Hepatocyte (in vitro differentiated cells): ENCODE measurements at regions not wholly inside any gene's neighbourhood (a gene's known extent, or its start where the extent isn't known, plus 50 kb on each side); places are given as distances from the start of the nearest gene placed in this dataset.
A peak's percentile ranks its signal among the peaks of the same experiment; 100 is the strongest.

Source experiments
- DNase-seq: peaks from one replicate; pipeline ENCODE4 v3.0.0-alpha.2; 2016; ENCODE audit warnings: low spot score
- H2AFZ ChIP-seq: fragments of 200-600 bp; sonication (generic); 2 replicates; pipeline ENCODE4 v1.6.0; 2016; ENCODE audit warnings: antibody characterized with exemption, mild to moderate bottlenecking
- H3K27ac ChIP-seq: fragments of 200-600 bp; sonication (generic); 2 replicates; pipeline ENCODE4 v1.5.1; 2016; ENCODE audit warnings: mild to moderate bottlenecking
- H3K27me3 ChIP-seq: fragments of 200-600 bp; sonication (generic); 2 replicates; pipeline ENCODE4 v1.6.1; 2016
- H3K36me3 ChIP-seq: fragments of 200-600 bp; sonication (generic); replicated peaks from 2 replicates; pipeline ENCODE4 v1.5.1; 2016; ENCODE audit warnings: low read depth; ENCODE audit not compliant: insufficient read depth
- H3K4me1 ChIP-seq: fragments of 200-600 bp; sonication (generic); 2 replicates; pipeline ENCODE4 v1.5.1; 2016; ENCODE audit warnings: mild to moderate bottlenecking, moderate library complexity; ENCODE audit not compliant: insufficient read depth
- H3K4me2 ChIP-seq: fragments of 200-600 bp; sonication (generic); 2 replicates; pipeline ENCODE4 v1.6.0; 2016
- H3K4me3 ChIP-seq: fragments of 200-600 bp; sonication (generic); 2 replicates; pipeline ENCODE4 v1.5.1; 2016; ENCODE audit warnings: mild to moderate bottlenecking
- H3K79me2 ChIP-seq: fragments of 200-600 bp; sonication (generic); 2 replicates; pipeline ENCODE4 v1.6.0; 2017; ENCODE audit warnings: mild to moderate bottlenecking
- H3K9me2 ChIP-seq: fragments of 200-600 bp; sonication (generic); replicated peaks from 2 replicates; pipeline ENCODE4 v1.6.0; 2017; ENCODE audit warnings: mild to moderate bottlenecking; ENCODE audit not compliant: insufficient read depth
- H3K9me3 ChIP-seq: fragments of 200-600 bp; sonication (generic); 2 replicates; pipeline ENCODE4 v1.5.1; 2016; ENCODE audit warnings: low read depth, mild to moderate bottlenecking
- H4K20me1 ChIP-seq: fragments of 200-600 bp; sonication (generic); 2 replicates; pipeline ENCODE4 v1.6.0; 2016; ENCODE audit warnings: mild to moderate bottlenecking; ENCODE audit not compliant: insufficient read depth, poor library complexity, severe bottlenecking
- EZH2 ChIP-seq: fragments of 200-600 bp; sonication (generic); IDR thresholded peaks from 2 replicates; pipeline ENCODE4 v1.6.1; 2016; ENCODE audit warnings: antibody characterized with exemption, mild to moderate bottlenecking, borderline replicate concordance
- EZH2phosphoT487 ChIP-seq: fragments of 200-600 bp; sonication (generic); IDR thresholded peaks from one replicate; pipeline ENCODE4 v1.6.1; 2018; ENCODE audit warnings: antibody characterized with exemption, mild to moderate bottlenecking, low read depth, moderate library complexity; ENCODE audit not compliant: unreplicated experiment, severe bottlenecking
- WGBS: methylation state at CpG from one replicate; pipeline ENCODE4 v1.1.6; 2016; ENCODE audit warnings: low lambda C conversion rate; ENCODE audit errors: missing lambda C conversion rate; 5-methylcytosine and 5-hydroxymethylcytosine counted together
- TF ChIP-seq, protein P1 (sequence below): fragments of 200-600 bp; sonication (generic); IDR thresholded peaks from 2 replicates; pipeline ENCODE4 v1.5.1; 2016; ENCODE audit warnings: antibody characterized with exemption, mild to moderate bottlenecking; ENCODE audit not compliant: poor library complexity

- H3K9me2 ChIP-seq: no peaks in the 10 kb centered on the region
- H3K4me2 ChIP-seq: no peak overlapping the region
- no peak overlapping the region for H3K4me3 ChIP-seq
- DNase-seq: no peak
- H3K4me1 ChIP-seq: peaks cover 9% of the 10 kb centered on the region
- H3K79me2 ChIP-seq: no peaks in the 10 kb centered on the region
- no peaks in the 10 kb centered on the region for H3K36me3 ChIP-seq
- 91% methylated on average over 7 of the region's 7 CpGs for WGBS
- H3K9me3 ChIP-seq: no peaks in the 10 kb centered on the region
- H4K20me1 ChIP-seq: no peaks in the 10 kb centered on the region
- H3K27ac ChIP-seq: no peak overlapping the region
- H3K27me3 ChIP-seq: no peaks in the 10 kb centered on the region
- no peak overlapping the region for H2AFZ ChIP-seq
- no peak for TF ChIP-seq EZH2phosphoT487
- TF ChIP-seq, protein P1, sequence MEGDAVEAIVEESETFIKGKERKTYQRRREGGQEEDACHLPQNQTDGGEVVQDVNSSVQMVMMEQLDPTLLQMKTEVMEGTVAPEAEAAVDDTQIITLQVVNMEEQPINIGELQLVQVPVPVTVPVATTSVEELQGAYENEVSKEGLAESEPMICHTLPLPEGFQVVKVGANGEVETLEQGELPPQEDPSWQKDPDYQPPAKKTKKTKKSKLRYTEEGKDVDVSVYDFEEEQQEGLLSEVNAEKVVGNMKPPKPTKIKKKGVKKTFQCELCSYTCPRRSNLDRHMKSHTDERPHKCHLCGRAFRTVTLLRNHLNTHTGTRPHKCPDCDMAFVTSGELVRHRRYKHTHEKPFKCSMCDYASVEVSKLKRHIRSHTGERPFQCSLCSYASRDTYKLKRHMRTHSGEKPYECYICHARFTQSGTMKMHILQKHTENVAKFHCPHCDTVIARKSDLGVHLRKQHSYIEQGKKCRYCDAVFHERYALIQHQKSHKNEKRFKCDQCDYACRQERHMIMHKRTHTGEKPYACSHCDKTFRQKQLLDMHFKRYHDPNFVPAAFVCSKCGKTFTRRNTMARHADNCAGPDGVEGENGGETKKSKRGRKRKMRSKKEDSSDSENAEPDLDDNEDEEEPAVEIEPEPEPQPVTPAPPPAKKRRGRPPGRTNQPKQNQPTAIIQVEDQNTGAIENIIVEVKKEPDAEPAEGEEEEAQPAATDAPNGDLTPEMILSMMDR: no peak
- TF ChIP-seq EZH2: no peak
These were observed 175.9 kb upstream of the FN1 start for GRCh38 chr2:215611609-215612386.

GRCh38 chr2:215609089-215610032, 173.5 kb upstream of the FN1 start:
- Histone ChIP-seq H3K9me2 (no peaks in the 10 kb centered on the region), H3K4me2 (no peak overlapping the region)
- WGBS: 88% methylated on average over 8 of the region's 8 CpGs

GRCh38 chr2:215607766-215608165, 171.9 kb upstream of the FN1 start:
- TF ChIP-seq, protein P1: no peak
- no peak for TF ChIP-seq EZH2phosphoT487
- no peak for TF ChIP-seq EZH2
- 86% methylated on average over 1 of the region's 1 CpG for WGBS
- H3K9me3 ChIP-seq: no peaks in the 10 kb centered on the region
- H3K36me3 ChIP-seq: no peaks in the 10 kb centered on the region
- H3K79me2 ChIP-seq: no peaks in the 10 kb centered on the region
- H3K4me3 ChIP-seq: no peak overlapping the region
- no peaks in the 10 kb centered on the region for H3K27me3 ChIP-seq
- H2AFZ ChIP-seq: no peak overlapping the region
- no peak overlapping the region for H3K4me2 ChIP-seq
- no peaks in the 10 kb centered on the region for H3K9me2 ChIP-seq
- H3K4me1 ChIP-seq: no peaks in the 10 kb centered on the region
- H3K27ac ChIP-seq: no peak overlapping the region
- H4K20me1 ChIP-seq: no peaks in the 10 kb centered on the region
- DNase-seq: no peak

More at GRCh38 chr2:215609089-215610032, 173.5 kb upstream of the FN1 start:
- TF ChIP-seq, protein P1: no peak
- TF ChIP-seq EZH2: no peak
- TF ChIP-seq EZH2phosphoT487: no peak
- DNase-seq: peak; percentile 19
- Histone ChIP-seq H3K79me2 (no peaks in the 10 kb centered on the region), H3K27me3 (no peaks in the 10 kb centered on the region), H3K27ac (no peak overlapping the region), H3K4me3 (no peak overlapping the region), H2AFZ (no peak overlapping the region), H4K20me1 (no peaks in the 10 kb centered on the region), H3K9me3 (no peaks in the 10 kb centered on the region), H3K4me1 (peaks cover 9% of the 10 kb centered on the region), H3K36me3 (no peaks in the 10 kb centered on the region)
